ENCODE measurements at regions not wholly inside any gene's neighbourhood (a gene's known extent, or its start where the extent isn't known, plus 50 kb on each side); places are given as distances from the start of the nearest gene placed in this dataset.

- TF ChIP-seq CTCF (IDR thresholded peaks at IDR 0.05) (no peak), POLR2A (IDR thresholded peaks at IDR 0.05) (no peak)
Observed at GRCh38 chr2:104474716-104475115, 379.2 kb upstream of the POU3F3 start.

Measured in lower leg skin (tissue), 3 donors.